HG02943 (cell line): ENCODE measurements at regions not wholly inside any gene's neighbourhood (a gene's known extent, or its start where the extent isn't known, plus 50 kb on each side); places are given as distances from the start of the nearest gene placed in this dataset.

Source experiments
- ATAC-seq: cut with Tn5 transposase; IDR thresholded peaks from one replicate; pipeline ENCODE4 v1.9.1; 2021; ENCODE audit warnings: mild to moderate bottlenecking, low read depth, moderate library complexity; ENCODE audit not compliant: unreplicated experiment

- no peak for ATAC-seq
These were observed 599.8 kb upstream of the CXADR start for GRCh38 chr21:16913010-16913409.

DNA sequence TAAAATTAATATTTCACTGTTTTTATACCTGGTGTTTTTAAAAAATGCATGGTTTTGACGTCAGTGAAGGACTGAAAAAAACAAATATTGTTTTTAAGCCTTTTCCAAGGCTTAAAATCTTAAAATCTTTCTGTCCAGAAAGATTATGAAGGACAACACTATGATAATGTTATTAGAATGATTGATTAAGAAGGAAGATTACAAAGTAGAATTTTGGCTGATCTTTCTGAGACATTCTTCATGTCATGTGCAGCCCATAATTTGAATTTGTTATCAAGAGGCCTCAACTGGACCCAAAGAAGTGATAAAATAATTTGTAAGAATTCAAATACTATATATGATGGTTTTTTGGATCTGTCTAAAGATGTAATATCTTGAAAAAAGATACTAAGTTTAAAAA, 584.4 kb upstream of the CXADR start:
- no peak for ATAC-seq

- no peak for ATAC-seq
These were observed 580.5 kb upstream of the CXADR start for GRCh38 chr21:16932314-16932713.

- no peak for ATAC-seq
These were observed 570.1 kb upstream of the CXADR start for GRCh38 chr21:16942703-16943102.

- no peak for ATAC-seq
These were observed 569.6 kb upstream of the CXADR start for GRCh38 chr21:16943231-16943630.

GRCh38 chr21:16945580-16945979, 567.3 kb upstream of the CXADR start:
- ATAC-seq = no peak

GRCh38 chr21:16956824-16957223, 556.0 kb upstream of the CXADR start:
- ATAC-seq = no peak

GRCh38 chr21:16965424-16965823, 547.4 kb upstream of the CXADR start:
- ATAC-seq = no peak

- ATAC-seq = no peak
These were observed 544.4 kb upstream of the CXADR start for GRCh38 chr21:16968436-16968835.

DNA sequence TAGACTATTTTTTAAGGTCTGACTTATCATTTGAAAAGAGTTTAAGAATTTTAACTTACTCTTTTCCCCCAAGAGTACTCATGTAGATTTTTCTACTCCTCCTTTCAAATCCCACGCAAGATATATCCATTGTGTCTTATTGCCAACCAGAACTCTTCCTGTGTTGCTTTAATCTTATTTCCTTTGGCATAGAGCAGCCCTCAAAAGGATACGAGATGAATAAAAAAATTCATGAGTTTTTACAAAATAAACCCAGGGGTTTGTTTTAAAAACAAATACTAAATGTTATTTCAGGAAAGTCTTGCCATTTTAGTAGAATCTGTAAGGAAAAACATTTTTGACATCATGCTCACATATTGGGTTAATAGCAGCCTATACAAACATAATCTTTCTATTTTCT, 543.2 kb upstream of the CXADR start:
- ATAC-seq = no peak

GRCh38 chr21:16974060-16974459, 538.8 kb upstream of the CXADR start:
- no peak for ATAC-seq

DNA sequence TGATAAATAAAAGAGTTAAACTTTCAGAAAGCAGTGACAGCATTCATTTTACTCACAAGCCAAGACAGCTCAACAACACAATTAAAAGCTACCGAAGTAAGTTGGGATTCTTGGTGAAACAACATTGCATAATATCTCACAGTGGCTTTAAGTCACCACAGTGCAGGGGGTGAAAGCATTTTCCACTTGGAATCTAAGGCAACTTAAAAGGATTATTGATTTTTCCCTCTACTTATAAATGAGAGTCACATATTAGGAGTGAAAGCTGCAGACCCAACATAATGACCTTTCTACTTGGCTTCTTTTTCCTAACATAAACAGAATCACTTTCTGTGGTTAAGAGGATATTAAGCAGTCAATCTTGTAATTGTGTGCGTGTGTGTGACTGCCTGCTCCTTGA, 536.6 kb upstream of the CXADR start:
- ATAC-seq = no peak

DNA sequence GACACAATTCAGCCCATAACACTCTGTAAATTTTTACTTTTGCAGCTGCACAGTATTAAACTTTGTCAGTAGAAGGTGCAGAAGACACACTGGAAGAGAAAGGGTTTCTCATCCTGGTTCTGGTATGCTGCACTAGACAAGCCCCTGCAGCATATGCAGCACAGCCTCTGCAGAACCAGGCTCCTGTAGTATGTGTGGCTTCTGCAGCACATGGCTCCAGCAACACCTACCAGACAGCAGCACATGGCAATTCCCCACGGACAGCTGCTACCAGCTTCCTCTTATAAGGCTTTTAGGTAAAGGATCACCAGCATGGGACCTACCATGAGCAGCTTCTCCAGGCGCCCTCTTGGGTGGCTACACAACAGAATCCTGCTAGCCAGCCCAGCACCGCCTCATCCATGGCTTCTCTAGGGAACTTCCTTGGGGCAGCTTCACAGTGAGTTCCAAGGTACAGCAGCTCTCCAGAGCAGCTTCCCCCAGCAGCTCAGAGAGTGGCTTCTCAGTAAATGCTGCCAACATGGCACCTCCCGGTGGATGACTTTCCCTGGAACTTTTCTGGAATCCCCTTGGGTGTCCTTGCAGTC, 534.4 kb upstream of the CXADR start:
- ATAC-seq = no peak

GRCh38 chr21:16979574-16979973, 533.3 kb upstream of the CXADR start:
- ATAC-seq = no peak

DNA sequence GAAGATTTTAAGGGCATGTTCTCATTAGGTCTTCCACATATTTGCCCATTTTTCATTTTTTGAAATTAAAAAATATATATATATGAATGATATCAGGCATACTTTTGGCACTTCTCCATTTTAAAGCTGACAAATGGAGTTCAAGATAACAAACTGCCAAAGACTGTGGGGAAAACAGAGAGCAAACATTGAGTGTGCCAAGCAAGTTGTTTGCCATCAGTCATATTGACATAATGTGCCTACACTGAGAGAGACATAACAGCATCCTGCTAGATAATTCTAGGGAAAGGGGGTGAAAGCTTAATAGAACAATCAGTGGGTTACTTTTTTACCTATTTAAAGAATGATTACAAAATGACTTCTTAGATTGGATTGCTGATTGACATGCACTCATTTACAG, 529.4 kb upstream of the CXADR start:
- ATAC-seq = no peak

- ATAC-seq = no peak
These were observed 520.4 kb upstream of the CXADR start for GRCh38 chr21:16992448-16992847.

DNA sequence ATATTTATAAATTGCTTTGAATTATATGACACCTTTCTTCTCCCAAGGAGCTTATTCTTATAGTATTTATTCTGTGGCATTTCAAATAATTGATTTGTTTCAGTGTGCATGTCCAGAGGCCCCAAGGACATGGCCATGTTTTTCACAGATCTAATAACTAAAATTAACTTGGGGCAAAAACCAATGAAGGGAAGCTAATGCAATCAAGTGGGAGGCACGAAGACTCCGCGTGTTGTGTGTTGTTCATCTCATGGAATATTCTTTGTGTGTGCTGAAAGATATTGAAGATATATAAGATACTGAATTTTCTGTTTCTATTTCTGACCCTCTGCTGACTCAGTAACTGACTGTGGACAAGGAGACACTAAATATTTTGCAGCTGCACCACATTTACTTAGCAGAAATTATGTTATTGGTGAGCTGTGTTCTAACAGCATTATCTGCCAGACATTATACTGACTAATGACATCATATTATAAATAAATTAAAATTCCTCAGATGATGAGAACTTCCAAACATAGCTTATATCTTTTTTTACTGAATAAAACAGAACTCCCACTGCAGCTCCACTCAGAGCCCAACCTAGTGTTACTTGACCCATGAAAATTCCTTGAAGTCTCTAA, 519.3 kb upstream of the CXADR start:
- no peak for ATAC-seq

DNA sequence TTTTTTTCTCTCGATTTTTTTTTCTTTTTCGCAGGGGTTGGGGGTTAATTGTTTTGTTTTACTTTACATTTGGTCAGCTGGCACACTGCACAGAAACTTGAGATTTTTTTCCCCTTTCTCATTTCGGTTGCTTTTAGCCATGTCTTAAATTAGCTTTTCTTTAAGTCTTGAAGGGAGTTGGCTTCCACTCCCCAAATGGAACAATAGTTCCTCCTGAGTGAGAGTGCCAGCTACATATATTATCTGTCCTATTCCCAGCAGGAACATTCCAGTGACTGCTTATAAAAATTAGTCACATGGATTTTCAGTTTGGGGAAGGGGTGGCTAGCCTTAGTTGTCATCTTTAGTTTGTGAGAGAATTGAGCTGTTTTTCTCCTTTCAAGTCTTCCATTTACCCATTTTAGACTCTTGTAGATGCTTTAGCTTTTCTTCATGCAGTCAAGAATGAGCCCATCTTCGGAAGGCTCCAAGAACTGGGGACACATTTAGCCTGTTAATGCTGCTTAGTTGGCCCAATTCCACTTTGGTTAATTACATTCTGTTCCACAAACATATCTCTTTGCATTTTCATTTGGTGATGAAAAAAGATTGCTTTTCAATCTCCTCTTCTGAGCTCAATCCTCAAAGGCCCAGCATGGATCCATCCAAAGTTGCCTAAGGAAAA, 510.1 kb upstream of the CXADR start:
- ATAC-seq = no peak

- no peak for ATAC-seq
These were observed 509.6 kb upstream of the CXADR start for GRCh38 chr21:17003258-17003615.

DNA sequence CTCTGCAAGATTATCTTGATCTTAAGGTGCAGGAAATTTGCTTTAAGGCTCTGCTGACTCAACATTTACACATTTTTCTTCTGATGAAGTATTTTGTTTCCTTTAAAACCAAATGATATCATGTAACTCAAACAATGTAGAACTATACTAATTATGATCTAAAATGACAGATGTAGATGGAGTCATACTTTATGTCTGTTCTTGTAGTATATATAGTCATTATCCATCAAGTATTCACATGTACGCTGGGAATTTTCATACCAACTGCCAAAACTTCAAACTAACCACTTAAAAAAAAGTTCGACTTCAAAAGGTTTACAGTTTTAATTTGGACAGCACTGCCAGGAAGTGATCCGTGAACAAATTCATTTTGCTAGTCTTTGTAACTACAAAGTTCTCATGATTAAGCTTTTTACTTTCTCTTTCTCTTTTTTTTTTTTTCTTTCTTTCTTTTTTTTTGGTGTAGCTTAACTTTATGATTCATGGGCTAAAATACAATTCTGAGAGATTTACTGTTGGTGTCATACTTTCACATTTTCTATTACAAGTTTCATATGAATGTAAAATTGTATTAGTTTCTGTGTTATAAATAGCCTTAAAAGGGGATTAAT, 509.0 kb upstream of the CXADR start:
- ATAC-seq = no peak

DNA sequence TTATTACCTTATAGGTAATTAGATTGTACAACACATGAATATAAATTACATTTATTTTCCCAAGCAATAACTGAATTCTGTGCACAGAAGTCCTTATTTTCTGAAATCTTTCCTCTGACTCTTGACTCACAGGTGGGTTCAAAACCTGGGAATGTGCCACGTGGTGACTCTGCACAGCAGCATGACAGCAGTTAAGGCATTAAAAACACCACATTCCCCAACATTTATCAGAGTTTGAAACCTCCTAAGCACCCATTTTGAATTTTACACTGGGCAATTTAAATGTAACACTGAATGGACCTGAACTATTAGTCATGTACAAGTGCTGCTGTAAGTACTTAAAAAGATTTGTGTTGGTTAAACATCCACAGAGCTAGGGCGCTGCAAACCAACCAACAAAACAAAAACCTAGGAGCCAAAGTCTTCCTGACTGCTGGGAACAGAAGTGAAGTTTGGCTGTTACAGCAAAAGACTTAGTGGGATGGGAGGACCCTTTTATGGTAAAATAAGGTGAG, 480.6 kb upstream of the CXADR start:
- no peak for ATAC-seq

- no peak for ATAC-seq
These were observed 468.1 kb upstream of the CXADR start for GRCh38 chr21:17044696-17045095.
